Gastrocnemius medialis (tissue), 4 donors: ENCODE measurements at regions not wholly inside any gene's neighbourhood (a gene's known extent, or its start where the extent isn't known, plus 50 kb on each side); places are given as distances from the start of the nearest gene placed in this dataset.

Source experiments
- ATAC-seq, 2 donors: fragments of 150-250 bp; one replicate each; pipeline ENCODE4 v1.9.1; 2016
- DNase-seq, 2 donors: peaks; one replicate each; pipeline ENCODE4 v3.0.0-alpha.2; 2019
- H3K27ac ChIP-seq, 4 donors: fragments of 200-600 bp; sonication (generic); 1 replicate in 1 of 4; 2 replicates in 3 of 4; pipeline ENCODE4 v1.5.1; 2016 to 2018; ENCODE audit warnings: mild to moderate bottlenecking in 2 of 4, moderate library complexity in 1 of 4
- H3K27me3 ChIP-seq, 3 donors: fragments of 200-600 bp; sonication (generic) in 2 of 3; 1 replicate in 1 of 3; 2 replicates in 2 of 3; pipeline versions ENCODE4 v1.5.1 to v1.6.0; 2016 to 2019; ENCODE audit warnings: mild to moderate bottlenecking in 1 of 3, moderate library complexity in 1 of 3
- H3K36me3 ChIP-seq, 2 donors: fragments of 200-600 bp; sonication (generic) in 1 of 2; one replicate each; pipeline ENCODE4 v1.5.1; 2017 to 2018
- H3K4me1 ChIP-seq, 2 donors: fragments of 200-600 bp; sonication (generic) in 1 of 2; one replicate each; pipeline ENCODE4 v1.5.1; 2016 to 2017; ENCODE audit warnings: mild to moderate bottlenecking in 2 of 2
- H3K4me3 ChIP-seq, 4 donors: fragments of 200-600 bp; sonication (generic) in 3 of 4; 1 replicate in 1 of 4; 2 replicates in 3 of 4; pipeline ENCODE4 v1.5.1; 2016 to 2019; ENCODE audit warnings: mild to moderate bottlenecking in 2 of 4
- H3K9me3 ChIP-seq, 3 donors: fragments of 200-600 bp; sonication (generic) in 2 of 3; 1 replicate in 1 of 3; 2 replicates in 2 of 3; pipeline ENCODE4 v1.5.1; 2016 to 2019
- POLR2A ChIP-seq, 2 donors: fragments of 450-650 bp; IDR thresholded peaks; one replicate each; pipeline ENCODE4 v1.6.1; 2017; ENCODE audit warnings: antibody characterized with exemption in 2 of 2, mild to moderate bottlenecking in 2 of 2, moderate library complexity in 2 of 2
- in situ Hi-C, 4 donors: fragments of 200-750 bp; cut with MboI; loops; one replicate each; pipeline versions ENCODE4 v1.15.0 to v1.8.0; 2017; ENCODE audit warnings: low sequenced_read_pairs in 4 of 4
- intact Hi-C: fragments of 100-400 bp; cut with DNase I; formaldehyde crosslinking; loops from one replicate; pipeline ENCODE4 v1.15.1; 2023; ENCODE audit warnings: low total_unique reads
- TF ChIP-seq, protein P1 (sequence below), 5 experiments: fragments of 450-650 bp in 3 of 5; fragments of 200-600 bp in 2 of 5; sonication (generic) in 2 of 5; IDR thresholded peaks in 4 of 5; conservative IDR thresholded peaks in 1 of 5; 1 replicate in 4 of 5; 2 replicates in 1 of 5; pipeline ENCODE4 v1.5.1; 2016 to 2019; ENCODE audit warnings: antibody characterized with exemption in 5 of 5, mild to moderate bottlenecking in 3 of 5, moderate library complexity in 3 of 5

DNA sequence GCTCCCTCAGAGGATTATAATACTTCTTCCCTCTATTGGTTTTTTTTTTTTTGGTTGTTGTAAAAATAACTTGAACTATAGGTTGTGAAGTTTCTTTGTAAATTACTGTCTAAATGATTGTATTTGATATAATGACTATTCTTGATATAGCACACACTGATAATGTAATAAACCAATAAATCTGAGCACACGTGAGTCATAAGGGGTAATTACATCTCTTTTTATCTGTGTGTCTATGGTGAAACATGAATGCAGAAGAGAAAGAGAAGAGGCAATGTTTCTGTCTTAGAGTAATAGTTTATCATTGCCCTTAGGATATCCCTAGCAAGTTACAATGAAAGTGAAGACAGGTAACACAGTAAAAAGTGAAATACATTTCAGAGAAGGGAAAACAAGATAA lies 64.1 kb upstream of the RAPGEF4 start:
- DNase-seq (no peak), ATAC-seq (no peak)
- no peak for TF ChIP-seq POLR2A (IDR thresholded peaks at IDR 0.05)
- TF ChIP-seq, protein P1, sequence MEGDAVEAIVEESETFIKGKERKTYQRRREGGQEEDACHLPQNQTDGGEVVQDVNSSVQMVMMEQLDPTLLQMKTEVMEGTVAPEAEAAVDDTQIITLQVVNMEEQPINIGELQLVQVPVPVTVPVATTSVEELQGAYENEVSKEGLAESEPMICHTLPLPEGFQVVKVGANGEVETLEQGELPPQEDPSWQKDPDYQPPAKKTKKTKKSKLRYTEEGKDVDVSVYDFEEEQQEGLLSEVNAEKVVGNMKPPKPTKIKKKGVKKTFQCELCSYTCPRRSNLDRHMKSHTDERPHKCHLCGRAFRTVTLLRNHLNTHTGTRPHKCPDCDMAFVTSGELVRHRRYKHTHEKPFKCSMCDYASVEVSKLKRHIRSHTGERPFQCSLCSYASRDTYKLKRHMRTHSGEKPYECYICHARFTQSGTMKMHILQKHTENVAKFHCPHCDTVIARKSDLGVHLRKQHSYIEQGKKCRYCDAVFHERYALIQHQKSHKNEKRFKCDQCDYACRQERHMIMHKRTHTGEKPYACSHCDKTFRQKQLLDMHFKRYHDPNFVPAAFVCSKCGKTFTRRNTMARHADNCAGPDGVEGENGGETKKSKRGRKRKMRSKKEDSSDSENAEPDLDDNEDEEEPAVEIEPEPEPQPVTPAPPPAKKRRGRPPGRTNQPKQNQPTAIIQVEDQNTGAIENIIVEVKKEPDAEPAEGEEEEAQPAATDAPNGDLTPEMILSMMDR (IDR thresholded peaks at IDR 0.05 in 4 of 5, conservative IDR thresholded peaks at IDR 0.05 in 1 of 5): no peak
- H3K9me3 ChIP-seq: no peaks in the 10 kb centered on the region
- in situ Hi-C loops: no loop called here
- intact Hi-C loops: no loop called here
- H3K27me3 ChIP-seq: no peaks in the 10 kb centered on the region
- H3K27ac ChIP-seq: no peak overlapping the region
- H3K36me3 ChIP-seq: no peaks in the 10 kb centered on the region
- H3K4me3 ChIP-seq: no peak overlapping the region
- H3K4me1 ChIP-seq: no peaks in the 10 kb centered on the region

DNA sequence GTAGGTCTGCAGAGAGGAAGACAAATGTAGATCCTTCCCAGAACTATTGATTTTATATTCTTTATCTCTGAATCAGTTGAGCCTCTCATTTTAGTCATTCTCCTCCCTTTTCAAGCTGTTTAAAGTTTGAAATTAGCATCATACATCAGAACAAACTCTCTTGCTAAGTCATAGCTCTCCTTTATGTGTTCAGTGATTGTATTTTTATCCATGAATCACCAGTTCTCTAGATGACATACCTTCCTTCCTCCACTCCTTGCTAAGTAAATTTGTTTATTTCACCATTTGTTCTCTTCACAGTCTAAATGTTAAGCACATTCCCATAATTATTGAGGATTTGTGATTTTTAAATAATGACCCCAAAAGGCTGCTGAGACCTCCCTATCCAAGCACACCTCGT lies 63.5 kb upstream of the RAPGEF4 start:
- Histone ChIP-seq H3K4me3 (no peak overlapping the region), H3K27ac (no peak overlapping the region), H3K36me3 (no peaks in the 10 kb centered on the region), H3K27me3 (no peaks in the 10 kb centered on the region), H3K9me3 (no peaks in the 10 kb centered on the region), H3K4me1 (no peaks in the 10 kb centered on the region)
- intact Hi-C loops (no loop called here), in situ Hi-C loops (no loop called here)
- ATAC-seq (no peak), DNase-seq (no peak)
- TF ChIP-seq, protein P1 (IDR thresholded peaks at IDR 0.05 in 4 of 5, conservative IDR thresholded peaks at IDR 0.05 in 1 of 5): no peak
- TF ChIP-seq POLR2A (IDR thresholded peaks at IDR 0.05): no peak

DNA sequence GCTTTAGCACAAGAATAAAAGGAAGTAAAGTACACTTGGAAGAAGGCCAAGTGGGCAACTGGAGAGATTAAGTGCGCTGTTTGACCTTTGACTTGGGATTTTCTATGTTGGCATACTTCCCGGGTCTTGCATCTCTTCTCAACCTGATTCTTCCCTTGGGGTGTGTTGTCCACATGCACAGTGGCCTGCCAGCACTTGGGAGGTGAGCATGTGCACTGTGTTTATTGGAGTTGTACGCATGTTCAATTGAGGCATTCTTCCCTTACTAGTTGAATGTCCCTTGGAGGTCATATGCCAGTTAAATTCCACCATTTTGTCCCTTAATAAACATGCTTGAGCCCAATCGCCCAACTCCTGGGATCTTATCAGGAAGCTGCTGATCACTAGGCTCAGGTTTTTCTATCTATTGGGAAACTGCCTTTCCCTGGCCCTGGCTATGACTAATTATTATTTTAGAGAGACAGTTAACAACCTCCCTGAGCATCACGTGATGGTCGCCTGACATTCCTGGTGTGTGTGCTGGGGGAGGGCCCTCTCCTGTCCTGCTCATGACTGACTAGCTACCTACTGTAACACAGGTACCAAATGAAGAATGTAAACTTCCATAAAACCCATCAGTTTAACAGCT lies 62.5 kb upstream of the RAPGEF4 start:
- no peaks in the 10 kb centered on the region for H3K27me3 ChIP-seq
- no peak for TF ChIP-seq POLR2A (IDR thresholded peaks at IDR 0.05)
- TF ChIP-seq, protein P1 (IDR thresholded peaks at IDR 0.05 in 4 of 5, conservative IDR thresholded peaks at IDR 0.05 in 1 of 5): no peak

DNA sequence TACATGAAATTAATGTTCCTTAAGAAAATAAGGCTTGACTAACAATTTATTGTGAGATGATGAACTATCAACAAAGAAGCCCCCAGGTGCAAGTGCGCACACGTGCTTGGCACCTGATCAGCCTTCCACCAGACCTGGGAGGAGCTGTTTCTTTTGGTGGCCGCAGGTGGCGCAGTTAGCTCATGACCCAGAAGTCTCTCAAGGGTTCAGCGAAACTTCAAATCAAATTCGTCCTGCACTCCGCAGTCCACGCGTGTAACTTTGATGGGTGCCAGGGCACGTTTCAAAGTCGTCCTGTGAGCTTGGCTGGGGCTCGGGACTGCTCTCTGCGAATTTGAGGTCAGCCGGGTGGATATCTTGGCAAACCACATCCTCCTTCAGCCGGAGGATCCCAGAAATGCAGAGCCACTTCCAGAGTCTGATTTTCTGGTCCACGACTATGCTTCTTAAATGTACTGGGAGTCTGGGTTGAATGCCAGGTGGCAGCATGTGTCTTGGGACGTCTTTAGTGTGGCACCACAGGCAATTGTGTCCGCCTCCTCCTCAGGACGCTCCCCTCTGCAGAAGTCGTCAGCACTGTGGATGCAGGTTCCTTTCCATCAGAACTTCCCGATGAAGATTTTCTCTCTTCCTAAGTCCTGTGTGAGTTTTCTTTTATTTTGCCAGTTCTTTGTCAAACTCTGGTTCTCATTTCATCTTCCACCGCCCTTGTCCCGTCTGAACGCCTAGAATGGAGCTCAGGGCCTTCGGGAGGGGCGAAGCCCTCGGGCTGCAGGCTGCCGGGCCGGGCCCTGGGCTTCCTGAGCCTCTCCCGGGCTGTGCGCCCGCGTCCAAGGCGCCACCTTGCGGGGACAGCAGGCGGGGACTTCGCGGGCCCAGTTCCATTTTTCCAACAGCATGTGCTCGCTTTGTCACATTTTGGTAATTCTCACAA lies 61.3 kb upstream of the RAPGEF4 start:
- intact Hi-C loops: no loop called here
- H3K4me3 ChIP-seq: peak overlapping the region in 1 of 4 donors; percentile 11
- in situ Hi-C loops: no loop called here
- ATAC-seq (peak in 1 of 2 donors; percentile 41), DNase-seq (peak in 1 of 2 donors; percentile 13)
- no peaks in the 10 kb centered on the region for H3K27me3 ChIP-seq
- H3K36me3 ChIP-seq: no peaks in the 10 kb centered on the region
- H3K9me3 ChIP-seq: no peaks in the 10 kb centered on the region
- H3K27ac ChIP-seq: no peak overlapping the region
- TF ChIP-seq, protein P1 (IDR thresholded peaks at IDR 0.05 in 4 of 5, conservative IDR thresholded peaks at IDR 0.05 in 1 of 5): peak; percentile 14 to 55 (median 38)
- TF ChIP-seq POLR2A (IDR thresholded peaks at IDR 0.05): no peak
- H3K4me1 ChIP-seq: no peaks in the 10 kb centered on the region

More for the DNA sequence above, 62.5 kb upstream of the RAPGEF4 start:
- intact Hi-C loops (no loop called here), in situ Hi-C loops (no loop called here)
- ATAC-seq (no peak), DNase-seq (no peak)
- Histone ChIP-seq H3K4me3 (no peak overlapping the region), H3K4me1 (no peaks in the 10 kb centered on the region), H3K36me3 (no peaks in the 10 kb centered on the region), H3K9me3 (no peaks in the 10 kb centered on the region), H3K27ac (no peak overlapping the region)
